ENCODE measurements at regions not wholly inside any gene's neighbourhood (a gene's known extent, or its start where the extent isn't known, plus 50 kb on each side); places are given as distances from the start of the nearest gene placed in this dataset.

DNA sequence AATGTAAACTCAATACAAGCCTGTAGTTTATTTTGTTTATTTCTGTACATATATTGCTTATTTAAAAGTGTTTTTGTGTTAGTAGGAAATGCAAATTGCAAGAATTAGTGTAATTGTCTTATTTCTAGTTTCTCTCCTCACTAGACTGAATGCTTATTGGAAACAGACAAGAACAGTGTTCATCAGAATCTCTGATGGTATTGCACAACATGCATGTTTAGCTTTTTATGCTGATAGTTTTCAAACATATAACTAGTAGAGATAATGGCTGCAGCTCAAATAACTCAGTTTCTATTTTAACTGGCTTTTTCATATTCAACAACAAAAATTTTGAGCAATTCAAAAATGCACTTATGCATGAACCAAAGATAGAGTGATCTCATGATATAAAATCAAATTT, 68.8 kb upstream of the HTR4 start:
- TF ChIP-seq, protein P1, sequence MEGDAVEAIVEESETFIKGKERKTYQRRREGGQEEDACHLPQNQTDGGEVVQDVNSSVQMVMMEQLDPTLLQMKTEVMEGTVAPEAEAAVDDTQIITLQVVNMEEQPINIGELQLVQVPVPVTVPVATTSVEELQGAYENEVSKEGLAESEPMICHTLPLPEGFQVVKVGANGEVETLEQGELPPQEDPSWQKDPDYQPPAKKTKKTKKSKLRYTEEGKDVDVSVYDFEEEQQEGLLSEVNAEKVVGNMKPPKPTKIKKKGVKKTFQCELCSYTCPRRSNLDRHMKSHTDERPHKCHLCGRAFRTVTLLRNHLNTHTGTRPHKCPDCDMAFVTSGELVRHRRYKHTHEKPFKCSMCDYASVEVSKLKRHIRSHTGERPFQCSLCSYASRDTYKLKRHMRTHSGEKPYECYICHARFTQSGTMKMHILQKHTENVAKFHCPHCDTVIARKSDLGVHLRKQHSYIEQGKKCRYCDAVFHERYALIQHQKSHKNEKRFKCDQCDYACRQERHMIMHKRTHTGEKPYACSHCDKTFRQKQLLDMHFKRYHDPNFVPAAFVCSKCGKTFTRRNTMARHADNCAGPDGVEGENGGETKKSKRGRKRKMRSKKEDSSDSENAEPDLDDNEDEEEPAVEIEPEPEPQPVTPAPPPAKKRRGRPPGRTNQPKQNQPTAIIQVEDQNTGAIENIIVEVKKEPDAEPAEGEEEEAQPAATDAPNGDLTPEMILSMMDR (IDR thresholded peaks at IDR 0.05), result no peak
- no peak for TF ChIP-seq POLR2A (IDR thresholded peaks at IDR 0.05)
